ENCODE measurements at regions not wholly inside any gene's neighbourhood (a gene's known extent, or its start where the extent isn't known, plus 50 kb on each side); places are given as distances from the start of the nearest gene placed in this dataset.

- DNase-seq (ENCODE audit: low spot score) = no peak
- intact Hi-C loops (cut with DNase I) = no loop called here
These were observed 119.6 kb upstream of the FSTL4 start for GRCh38 chr5:133731951-133732350.

- DNase-seq (ENCODE audit: low spot score) = no peak
- intact Hi-C loops (cut with DNase I) = no loop called here
These were observed 118.5 kb upstream of the FSTL4 start for GRCh38 chr5:133730866-133731265.

- DNase-seq (ENCODE audit: low spot score) = no peak
- intact Hi-C loops (cut with DNase I) = no loop called here
These were observed 118.0 kb upstream of the FSTL4 start for GRCh38 chr5:133730346-133730745.

GRCh38 chr5:133729800-133730199 is 117.5 kb upstream of the FSTL4 start:
- no peak for DNase-seq (ENCODE audit: low spot score)
- intact Hi-C loops (cut with DNase I) = no loop called here

GRCh38 chr5:133728475-133728874 is 116.1 kb upstream of the FSTL4 start:
- intact Hi-C loops (cut with DNase I) = no loop called here
- no peak for DNase-seq (ENCODE audit: low spot score)

- intact Hi-C loops (cut with DNase I) = no loop called here
- no peak for DNase-seq (ENCODE audit: low spot score)
These were observed 115.3 kb upstream of the FSTL4 start for GRCh38 chr5:133727636-133728035.

GRCh38 chr5:133723651-133724366 is 111.5 kb upstream of the FSTL4 start:
- no peak for DNase-seq (ENCODE audit: low spot score)
- intact Hi-C loops (cut with DNase I) = no loop called here

GRCh38 chr5:133723126-133723525 is 110.8 kb upstream of the FSTL4 start:
- intact Hi-C loops (cut with DNase I) = no loop called here
- no peak for DNase-seq (ENCODE audit: low spot score)

- no peak for DNase-seq (ENCODE audit: low spot score)
- intact Hi-C loops (cut with DNase I) = no loop called here
These were observed 109.0 kb upstream of the FSTL4 start for GRCh38 chr5:133721365-133721764.

GRCh38 chr5:133718457-133718856 is 106.1 kb upstream of the FSTL4 start:
- DNase-seq (ENCODE audit: low spot score) = no peak
- intact Hi-C loops (cut with DNase I) = no loop called here

- no peak for DNase-seq (ENCODE audit: low spot score)
- intact Hi-C loops (cut with DNase I) = no loop called here
These were observed 104.3 kb upstream of the FSTL4 start for GRCh38 chr5:133716532-133717183.

- intact Hi-C loops (cut with DNase I) = no loop called here
- DNase-seq (ENCODE audit: low spot score) = no peak
These were observed 103.3 kb upstream of the FSTL4 start for GRCh38 chr5:133715616-133716015.

- no peak for DNase-seq (ENCODE audit: low spot score)
- intact Hi-C loops (cut with DNase I) = no loop called here
These were observed 102.9 kb upstream of the FSTL4 start for GRCh38 chr5:133715216-133715615.

GRCh38 chr5:133714161-133714915 is 102.0 kb upstream of the FSTL4 start:
- no peak for DNase-seq (ENCODE audit: low spot score)
- intact Hi-C loops (cut with DNase I) = no loop called here

- intact Hi-C loops (cut with DNase I) = no loop called here
These were observed 101.4 kb upstream of the FSTL4 start for GRCh38 chr5:133713751-133714150.

GRCh38 chr5:133713209-133713608 is 100.9 kb upstream of the FSTL4 start:
- intact Hi-C loops (cut with DNase I) = no loop called here
- no peak for DNase-seq (ENCODE audit: low spot score)

More at GRCh38 chr5:133713751-133714150, 101.4 kb upstream of the FSTL4 start:
- no peak for DNase-seq (ENCODE audit: low spot score)

- intact Hi-C loops (cut with DNase I) = no loop called here
- no peak for DNase-seq (ENCODE audit: low spot score)
These were observed 100.2 kb upstream of the FSTL4 start for GRCh38 chr5:133712562-133712961.

- intact Hi-C loops (cut with DNase I) = no loop called here
- no peak for DNase-seq (ENCODE audit: low spot score)
These were observed 96.9 kb upstream of the FSTL4 start for GRCh38 chr5:133709209-133709725.

GRCh38 chr5:133708331-133708850 is 96.0 kb upstream of the FSTL4 start:
- DNase-seq (ENCODE audit: low spot score) = no peak
- intact Hi-C loops (cut with DNase I) = no loop called here

- DNase-seq (ENCODE audit: low spot score) = no peak
- intact Hi-C loops (cut with DNase I) = no loop called here
These were observed 95.3 kb upstream of the FSTL4 start for GRCh38 chr5:133707629-133708028.

Measured in cardiac septum (tissue), 1 donor.